OCI-LY1 (cell line): ENCODE measurements at regions not wholly inside any gene's neighbourhood (a gene's known extent, or its start where the extent isn't known, plus 50 kb on each side); places are given as distances from the start of the nearest gene placed in this dataset.

Experiments used
- EZH2 ChIP-seq: fragments of 200-600 bp; sonication (generic), shearing (Covaris generic); IDR thresholded peaks from 2 replicates; pipeline ENCODE4 v1.8.0; 2017; ENCODE audit warnings: borderline replicate concordance, mixed run types, mild to moderate bottlenecking, antibody characterized with exemption, low read length, moderate library complexity, mixed read lengths
- TF ChIP-seq, protein P1 (sequence below): fragments of 200-600 bp; sonication (generic), shearing (Covaris generic); IDR thresholded peaks from 2 replicates; pipeline ENCODE4 v1.5.1; 2017; ENCODE audit warnings: mild to moderate bottlenecking, antibody characterized with exemption, low read length, moderate library complexity, mixed read lengths

DNA sequence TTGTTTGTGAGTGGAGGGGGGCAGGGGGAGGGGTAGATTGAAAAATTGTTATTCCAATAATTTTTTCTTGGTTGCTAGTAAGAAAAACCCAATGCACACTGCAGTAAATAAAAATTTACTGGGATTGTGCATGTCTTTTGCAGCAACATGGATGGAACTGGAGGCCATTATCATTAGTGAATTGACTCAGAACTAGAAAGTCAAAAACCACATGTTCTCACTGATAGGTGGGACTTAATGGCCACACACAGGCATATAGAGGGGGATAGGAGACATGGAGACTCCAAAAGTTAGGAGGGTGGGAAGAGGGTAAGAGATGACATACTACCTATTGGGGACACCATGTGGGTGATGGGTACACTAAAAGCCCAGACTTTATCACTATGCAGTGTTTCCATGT, 67.2 kb downstream of the BUB3 start:
- TF ChIP-seq, protein P1, sequence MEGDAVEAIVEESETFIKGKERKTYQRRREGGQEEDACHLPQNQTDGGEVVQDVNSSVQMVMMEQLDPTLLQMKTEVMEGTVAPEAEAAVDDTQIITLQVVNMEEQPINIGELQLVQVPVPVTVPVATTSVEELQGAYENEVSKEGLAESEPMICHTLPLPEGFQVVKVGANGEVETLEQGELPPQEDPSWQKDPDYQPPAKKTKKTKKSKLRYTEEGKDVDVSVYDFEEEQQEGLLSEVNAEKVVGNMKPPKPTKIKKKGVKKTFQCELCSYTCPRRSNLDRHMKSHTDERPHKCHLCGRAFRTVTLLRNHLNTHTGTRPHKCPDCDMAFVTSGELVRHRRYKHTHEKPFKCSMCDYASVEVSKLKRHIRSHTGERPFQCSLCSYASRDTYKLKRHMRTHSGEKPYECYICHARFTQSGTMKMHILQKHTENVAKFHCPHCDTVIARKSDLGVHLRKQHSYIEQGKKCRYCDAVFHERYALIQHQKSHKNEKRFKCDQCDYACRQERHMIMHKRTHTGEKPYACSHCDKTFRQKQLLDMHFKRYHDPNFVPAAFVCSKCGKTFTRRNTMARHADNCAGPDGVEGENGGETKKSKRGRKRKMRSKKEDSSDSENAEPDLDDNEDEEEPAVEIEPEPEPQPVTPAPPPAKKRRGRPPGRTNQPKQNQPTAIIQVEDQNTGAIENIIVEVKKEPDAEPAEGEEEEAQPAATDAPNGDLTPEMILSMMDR, result no peak
- TF ChIP-seq EZH2, result no peak
